Endothelial cell of umbilical vein (primary cell): ENCODE measurements at regions not wholly inside any gene's neighbourhood (a gene's known extent, or its start where the extent isn't known, plus 50 kb on each side); places are given as distances from the start of the nearest gene placed in this dataset.

Source experiments
- BruUV-seq: library from RNA; stranded (reverse); fragments of 400-500 nt; replicated peaks from 2 replicates; lab custom pipeline; 2021; lab: Mats Ljungman, UMichigan
- CTCF ChIA-PET: fragments of 300-600, 350-600 bp; sonication (Branson Sonifier 250); formaldehyde crosslinking; loops from one replicate; lab custom pipeline; 2021; ENCODE audit warnings: antibody characterized with exemption, inconsistent platforms; lab: Charles Lee
- POLR2A ChIA-PET: fragments of 300-600, 350-600 bp; sonication (Branson Sonifier 250); formaldehyde crosslinking; loops from one replicate; lab custom pipeline; 2021; ENCODE audit warnings: antibody characterized with exemption, inconsistent platforms; lab: Charles Lee
- DNase-seq: peaks from one replicate; pipeline ENCODE4 v3.0.0-alpha.2; 2011; ENCODE audit warnings: low read depth, low spot score
- FAIRE-seq: peaks from 2 replicates; lab custom pipeline; 2011; peaks lifted over from hg19 to GRCh38; lab: Jason Lieb, UNC
- H2AFZ ChIP-seq: 2 replicates; pipeline ENCODE4 v1.6.0; 2012; ENCODE audit warnings: low read depth, low read length, control low read depth, inconsistent platforms
- H3K27ac ChIP-seq: 2 replicates; pipeline ENCODE4 v1.5.1; 2011; ENCODE audit warnings: low read depth, mild to moderate bottlenecking, control low read depth, low read length, moderate library complexity; ENCODE audit not compliant: insufficient read depth
- H3K27me3 ChIP-seq, 2 experiments: 2 replicates each; pipeline versions ENCODE4 v1.6.0 to v1.6.1; 2011; ENCODE audit warnings: low read length in 2 of 2, mixed read lengths in 1 of 2; ENCODE audit not compliant: control insufficient read depth in 2 of 2, insufficient read depth in 2 of 2
- H3K36me3 ChIP-seq, 2 experiments: 2 replicates in 1 of 2; 3 replicates in 1 of 2; pipeline ENCODE4 v1.5.1; 2011; ENCODE audit warnings: low read length in 2 of 2, mild to moderate bottlenecking in 1 of 2, moderate library complexity in 1 of 2; ENCODE audit not compliant: control insufficient read depth in 2 of 2, insufficient read depth in 2 of 2; ENCODE audit errors: extremely low read depth in 1 of 2
- H3K4me1 ChIP-seq: 3 replicates; pipeline ENCODE4 v1.5.1; 2011; ENCODE audit warnings: mild to moderate bottlenecking, low read length; ENCODE audit not compliant: control insufficient read depth, insufficient read depth; ENCODE audit errors: extremely low read depth
- H3K4me2 ChIP-seq: 2 replicates; pipeline ENCODE4 v1.6.1; 2011; ENCODE audit warnings: low read length, control low read depth, mixed read lengths; ENCODE audit not compliant: insufficient read depth
- H3K4me3 ChIP-seq, 3 experiments: fragments of 200-600 bp in 1 of 3; sonication (generic), shearing (Covaris generic) in 1 of 3; replicated peaks in 1 of 3; 2 replicates each; pipeline ENCODE4 v1.5.1; 2011 to 2016; ENCODE audit warnings: control low read depth in 3 of 3, low read length in 3 of 3, mild to moderate bottlenecking in 2 of 3, inconsistent platforms in 1 of 3, low read depth in 1 of 3, moderate library complexity in 1 of 3; ENCODE audit not compliant: insufficient read depth in 1 of 3
- H3K79me2 ChIP-seq: 2 replicates; pipeline ENCODE4 v1.6.0; 2012; ENCODE audit warnings: low read length, inconsistent platforms; ENCODE audit not compliant: control insufficient read depth, insufficient read depth
- H3K9ac ChIP-seq: replicated peaks from 2 replicates; pipeline ENCODE3; 2011; ENCODE audit warnings: low read length, control low read depth; ENCODE audit not compliant: insufficient read depth; ENCODE audit errors: extremely low read depth
- H3K9me1 ChIP-seq: replicated peaks from 3 replicates; pipeline ENCODE4 v1.6.0; 2011; ENCODE audit warnings: mild to moderate bottlenecking, low read length; ENCODE audit not compliant: control insufficient read depth, insufficient read depth; ENCODE audit errors: extremely low read depth
- H3K9me3 ChIP-seq: replicated peaks from 2 replicates; pipeline ENCODE4 v1.5.1; 2012; ENCODE audit warnings: low read length, inconsistent platforms; ENCODE audit not compliant: control insufficient read depth, insufficient read depth
- H4K20me1 ChIP-seq: replicated peaks from 2 replicates; pipeline ENCODE3; 2011; ENCODE audit warnings: mild to moderate bottlenecking, low read length; ENCODE audit not compliant: control insufficient read depth, insufficient read depth; ENCODE audit errors: extremely low read depth
- EZH2 ChIP-seq: IDR thresholded peaks from 2 replicates; pipeline ENCODE4 v1.6.1; 2012; ENCODE audit warnings: borderline replicate concordance, low read depth, mild to moderate bottlenecking, moderate library complexity, low read length, inconsistent platforms; ENCODE audit not compliant: severe bottlenecking
- FOS ChIP-seq: IDR thresholded peaks from 2 replicates; pipeline ENCODE4 v1.6.1; 2011; ENCODE audit warnings: mild to moderate bottlenecking, low read length, moderate library complexity, borderline replicate concordance; ENCODE audit not compliant: insufficient read depth
- GATA2 ChIP-seq: IDR thresholded peaks from 2 replicates; pipeline ENCODE4 v1.7.0; 2011; ENCODE audit warnings: low read depth, mild to moderate bottlenecking, moderate library complexity, mixed read lengths, low read length; ENCODE audit not compliant: insufficient read length, insufficient read depth
- JUN ChIP-seq: IDR thresholded peaks from 2 replicates; pipeline ENCODE4 v1.6.1; 2011; ENCODE audit warnings: borderline replicate concordance, low read depth; ENCODE audit not compliant: insufficient read length, insufficient read depth
- MYC ChIP-seq: IDR thresholded peaks from one replicate; pipeline ENCODE4 v1.6.1; 2011; ENCODE audit warnings: mild to moderate bottlenecking, low read depth, low read length
- POLR2A ChIP-seq: IDR thresholded peaks from 2 replicates; pipeline ENCODE4 v1.6.1; 2012; ENCODE audit warnings: low read depth, mild to moderate bottlenecking, control low read depth, low read length
- POLR2AphosphoS5 ChIP-seq: IDR thresholded peaks from 2 replicates; pipeline ENCODE4 v1.6.1; 2012; ENCODE audit warnings: low read depth, mild to moderate bottlenecking, control low read depth, low read length, moderate library complexity; ENCODE audit not compliant: insufficient read depth
- dilution Hi-C: fragments of 300-500 bp; cut with MboI; formaldehyde crosslinking; loops from one replicate; pipeline ENCODE4 v1.15.0; 2019; ENCODE audit warnings: low sequenced_read_pairs; ENCODE audit not compliant: extremely low pct_ligation_motif_present
- intact Hi-C: fragments of 100-400 bp; cut with micrococcal nuclease; formaldehyde crosslinking; loops from one replicate; pipeline ENCODE4 v1.10.0; 2022
- TF ChIP-seq, protein P1 (sequence below), 2 donors: IDR thresholded peaks; 1 replicate in 1 of 2; 2 replicates in 1 of 2; pipeline ENCODE4 v1.5.1; 2011; ENCODE audit warnings: low read length in 2 of 2, mild to moderate bottlenecking in 2 of 2, moderate library complexity in 2 of 2, control low read depth in 1 of 2, inconsistent platforms in 1 of 2, low read depth in 1 of 2; ENCODE audit not compliant: insufficient read depth in 1 of 2; ENCODE audit errors: extremely low read depth in 1 of 2
- TF ChIP-seq, protein P2 (sequence below): IDR thresholded peaks from 2 replicates; pipeline ENCODE4 v1.6.1; 2011; ENCODE audit not compliant: insufficient read depth, insufficient read length

DNA sequence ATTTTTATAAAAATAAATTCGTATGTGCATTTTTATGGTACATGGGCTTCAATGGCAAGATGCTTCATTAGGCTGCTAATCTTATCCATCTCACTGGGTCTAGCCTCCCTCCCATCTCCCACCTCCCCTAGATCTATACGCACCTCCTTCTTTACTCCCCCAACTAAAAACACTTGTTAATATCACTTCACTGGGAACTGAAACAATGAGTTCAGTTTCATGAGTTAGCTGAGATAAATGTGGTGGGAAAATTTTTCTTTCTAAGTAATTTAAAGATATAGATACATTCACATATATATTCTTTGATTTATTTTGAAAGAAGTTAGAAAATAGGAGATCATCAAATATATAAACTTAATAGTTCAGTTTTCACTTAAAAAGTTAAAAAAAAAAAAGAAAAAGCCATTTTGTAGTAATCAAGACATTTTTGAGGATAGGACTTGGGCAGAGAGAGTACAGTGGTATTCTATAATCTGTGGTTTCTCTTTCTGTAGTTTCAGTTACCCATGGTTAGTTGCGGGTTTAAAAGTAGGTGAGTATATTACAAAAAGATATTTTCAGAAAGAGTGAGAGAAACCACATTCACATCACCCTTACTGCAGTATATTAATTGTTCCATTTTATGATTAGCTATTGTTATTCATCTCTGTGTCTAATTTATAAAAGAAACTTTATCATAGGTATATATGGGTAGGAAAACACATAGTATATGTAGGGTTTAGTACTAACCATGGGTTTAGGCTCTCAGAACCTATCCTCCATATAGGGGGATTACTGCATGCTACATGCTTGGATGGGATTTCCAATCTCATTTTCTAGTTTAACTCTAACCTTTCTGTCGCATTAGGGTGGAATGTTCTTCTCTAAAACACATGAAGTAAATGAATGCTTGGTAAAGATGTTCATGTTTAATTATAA is 316.0 kb upstream of the CBLB start:
- intact Hi-C loops (no loop called here), dilution Hi-C loops (no loop called here)
- no peaks in the 10 kb centered on the region for H3K9me1 ChIP-seq
- no peak overlapping the region for H3K9ac ChIP-seq
- no TSS peak for BruUV-seq
- H3K4me3 ChIP-seq = no peak overlapping the region
- no peak for FAIRE-seq
- no peak for DNase-seq
- H3K27me3 ChIP-seq = no peaks in the 10 kb centered on the region
- no peaks in the 10 kb centered on the region for H3K36me3 ChIP-seq
- H3K9me3 ChIP-seq = no peaks in the 10 kb centered on the region
- no peak overlapping the region for H3K27ac ChIP-seq
- no peaks in the 10 kb centered on the region for H3K79me2 ChIP-seq
- TF ChIP-seq MYC (no peak), EZH2 (no peak), FOS (no peak), POLR2AphosphoS5 (no peak), POLR2A (no peak), JUN (no peak), GATA2 (no peak)
- TF ChIP-seq, protein P1, sequence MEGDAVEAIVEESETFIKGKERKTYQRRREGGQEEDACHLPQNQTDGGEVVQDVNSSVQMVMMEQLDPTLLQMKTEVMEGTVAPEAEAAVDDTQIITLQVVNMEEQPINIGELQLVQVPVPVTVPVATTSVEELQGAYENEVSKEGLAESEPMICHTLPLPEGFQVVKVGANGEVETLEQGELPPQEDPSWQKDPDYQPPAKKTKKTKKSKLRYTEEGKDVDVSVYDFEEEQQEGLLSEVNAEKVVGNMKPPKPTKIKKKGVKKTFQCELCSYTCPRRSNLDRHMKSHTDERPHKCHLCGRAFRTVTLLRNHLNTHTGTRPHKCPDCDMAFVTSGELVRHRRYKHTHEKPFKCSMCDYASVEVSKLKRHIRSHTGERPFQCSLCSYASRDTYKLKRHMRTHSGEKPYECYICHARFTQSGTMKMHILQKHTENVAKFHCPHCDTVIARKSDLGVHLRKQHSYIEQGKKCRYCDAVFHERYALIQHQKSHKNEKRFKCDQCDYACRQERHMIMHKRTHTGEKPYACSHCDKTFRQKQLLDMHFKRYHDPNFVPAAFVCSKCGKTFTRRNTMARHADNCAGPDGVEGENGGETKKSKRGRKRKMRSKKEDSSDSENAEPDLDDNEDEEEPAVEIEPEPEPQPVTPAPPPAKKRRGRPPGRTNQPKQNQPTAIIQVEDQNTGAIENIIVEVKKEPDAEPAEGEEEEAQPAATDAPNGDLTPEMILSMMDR (IDR thresholded peaks at IDR 0.05; ENCODE audit: extremely low read depth in 1 of 2, insufficient read depth in 1 of 2, low read depth in 1 of 2, low read length in 2 of 2) = no peak
- TF ChIP-seq, protein P2, sequence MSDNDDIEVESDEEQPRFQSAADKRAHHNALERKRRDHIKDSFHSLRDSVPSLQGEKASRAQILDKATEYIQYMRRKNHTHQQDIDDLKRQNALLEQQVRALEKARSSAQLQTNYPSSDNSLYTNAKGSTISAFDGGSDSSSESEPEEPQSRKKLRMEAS = no peak
- no peak overlapping the region for H3K4me2 ChIP-seq
- H3K4me1 ChIP-seq = no peaks in the 10 kb centered on the region
- H2AFZ ChIP-seq = no peak overlapping the region
- H4K20me1 ChIP-seq = no peaks in the 10 kb centered on the region
- ChIA-PET CTCF (no interaction called here), POLR2A (no interaction called here)
